Renal pelvis (tissue), 1 donor: ENCODE measurements at regions not wholly inside any gene's neighbourhood (a gene's known extent, or its start where the extent isn't known, plus 50 kb on each side); places are given as distances from the start of the nearest gene placed in this dataset.
A peak's percentile ranks its signal among the peaks of the same experiment; 100 is the strongest.

Experiments used
- DNase-seq: peaks from one replicate; pipeline ENCODE4 v3.0.0-alpha.2; 2013

DNA sequence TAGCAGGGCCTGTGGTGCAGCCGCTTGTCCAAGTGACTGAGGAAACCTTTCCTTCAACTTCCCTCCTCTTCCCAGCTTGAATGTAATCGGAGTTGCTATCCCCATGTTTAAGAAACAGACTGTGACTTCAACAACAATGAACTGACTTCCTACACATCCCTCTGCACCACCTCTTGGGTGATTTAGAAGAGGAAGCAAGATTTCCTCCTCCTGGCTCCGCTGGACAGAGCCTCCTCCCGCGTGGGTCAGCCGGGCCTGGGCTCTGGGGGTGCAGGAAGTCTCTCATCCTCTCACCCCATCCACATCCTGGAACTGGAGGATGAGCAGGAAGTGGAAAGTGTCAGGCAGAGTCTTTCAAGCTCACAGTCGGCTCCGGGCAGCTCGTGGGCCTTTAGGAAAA is 84.3 kb downstream of the GATA6 start:
- DNase-seq = peak; percentile 17

DNA sequence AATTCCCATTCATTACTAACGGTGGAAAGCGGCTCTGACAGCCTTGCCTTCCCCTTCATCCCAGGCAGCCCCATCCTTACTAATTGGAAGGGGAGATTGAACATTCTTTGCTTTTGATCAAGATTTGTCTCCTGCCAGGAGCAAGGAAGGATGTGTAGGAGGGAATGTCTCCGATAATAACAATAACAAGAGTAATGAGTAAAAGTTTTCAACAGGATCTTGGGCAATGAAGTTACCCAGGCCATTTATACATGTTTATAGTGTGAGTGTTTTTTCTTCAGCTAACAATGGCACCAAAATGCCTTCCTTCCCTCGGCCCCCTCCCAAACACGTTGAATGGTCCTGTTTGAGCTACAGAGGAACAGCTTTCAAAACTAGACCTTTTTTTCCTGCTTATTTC is 83.8 kb downstream of the GATA6 start:
- no peak for DNase-seq
